H9 (cell line): ENCODE measurements at regions not wholly inside any gene's neighbourhood (a gene's known extent, or its start where the extent isn't known, plus 50 kb on each side); places are given as distances from the start of the nearest gene placed in this dataset.

Experiments
- DNase-seq: peaks from one replicate; pipeline ENCODE4 v3.0.0-alpha.2; 2017
- H2AFZ ChIP-seq: one replicate; pipeline ENCODE4 v1.6.1; 2013; ENCODE audit warnings: mild to moderate bottlenecking, low read length, control low read depth, moderate library complexity
- H2AK5ac ChIP-seq: 2 replicates; pipeline ENCODE4 v1.6.1; 2013; ENCODE audit warnings: low read length, control low read depth, mixed read lengths; ENCODE audit not compliant: insufficient read length
- H2BK120ac ChIP-seq: one replicate; pipeline ENCODE4 v1.6.1; 2013; ENCODE audit warnings: low read depth, mild to moderate bottlenecking, low read length, control low read depth, inconsistent platforms; ENCODE audit not compliant: poor library complexity, severe bottlenecking
- H2BK12ac ChIP-seq: 2 replicates; pipeline ENCODE4 v1.6.1; 2013; ENCODE audit warnings: low read length, control low read depth, mixed read lengths, low read depth; ENCODE audit not compliant: insufficient read length
- H2BK15ac ChIP-seq: 2 replicates; pipeline ENCODE4 v1.6.1; 2013; ENCODE audit warnings: low read depth, low read length, control low read depth
- H2BK20ac ChIP-seq: one replicate; pipeline ENCODE4 v1.6.1; 2013; ENCODE audit warnings: low read depth, mild to moderate bottlenecking, low read length, control low read depth, inconsistent platforms; ENCODE audit not compliant: poor library complexity, severe bottlenecking
- H2BK5ac ChIP-seq: 2 replicates; pipeline ENCODE4 v1.6.1; 2013; ENCODE audit warnings: low read length, control low read depth, mixed read lengths; ENCODE audit not compliant: insufficient read length
- H3K14ac ChIP-seq: 2 replicates; pipeline ENCODE4 v1.6.1; 2013; ENCODE audit warnings: low read length, control low read depth; ENCODE audit not compliant: insufficient read depth
- H3K18ac ChIP-seq: 2 replicates; pipeline ENCODE4 v1.6.1; 2013; ENCODE audit warnings: low read depth, mild to moderate bottlenecking, mixed read lengths, low read length, control low read depth; ENCODE audit not compliant: insufficient read length
- H3K23ac ChIP-seq: 2 replicates; pipeline ENCODE4 v1.6.1; 2013; ENCODE audit warnings: low read length, control low read depth, mixed read lengths, low read depth; ENCODE audit not compliant: insufficient read length
- H3K23me2 ChIP-seq: 2 replicates; pipeline ENCODE4 v1.6.1; 2013; ENCODE audit warnings: low read depth, mild to moderate bottlenecking, mixed read lengths, low read length, control low read depth; ENCODE audit not compliant: insufficient read length, poor library complexity, severe bottlenecking
- H3K27ac ChIP-seq: 2 replicates; pipeline ENCODE4 v1.5.1; 2013; ENCODE audit warnings: low read length, control low read depth, mixed read lengths, low read depth; ENCODE audit not compliant: insufficient read length
- H3K27me3 ChIP-seq: 2 replicates; pipeline ENCODE4 v1.6.1; 2013; ENCODE audit warnings: low read length, control low read depth, inconsistent platforms; ENCODE audit not compliant: insufficient read depth
- H3K4ac ChIP-seq: 2 replicates; pipeline ENCODE4 v1.6.1; 2013; ENCODE audit warnings: low read depth, mild to moderate bottlenecking, control low read depth, inconsistent platforms, low read length, moderate library complexity
- H3K4me1 ChIP-seq: 2 replicates; pipeline ENCODE4 v1.6.1; 2013; ENCODE audit warnings: low read length, control low read depth, inconsistent platforms; ENCODE audit not compliant: insufficient read depth
- H3K4me2 ChIP-seq: 2 replicates; pipeline ENCODE4 v1.6.1; 2013; ENCODE audit warnings: low read length, control low read depth, mixed read lengths; ENCODE audit not compliant: insufficient read length, insufficient read depth
- H3K56ac ChIP-seq: 2 replicates; pipeline ENCODE4 v1.6.1; 2013; ENCODE audit warnings: low read depth, mild to moderate bottlenecking, mixed read lengths, low read length, control low read depth; ENCODE audit not compliant: insufficient read length
- H3K79me1 ChIP-seq: 2 replicates; pipeline ENCODE4 v1.6.1; 2013; ENCODE audit warnings: low read depth, mild to moderate bottlenecking, moderate library complexity, low read length, control low read depth, inconsistent platforms; ENCODE audit not compliant: insufficient read depth, poor library complexity, severe bottlenecking
- H3K79me2 ChIP-seq: 2 replicates; pipeline ENCODE4 v1.6.1; 2013; ENCODE audit warnings: low read length, control low read depth, inconsistent platforms; ENCODE audit not compliant: insufficient read depth
- H3K9ac ChIP-seq: 2 replicates; pipeline ENCODE4 v1.6.1; 2013; ENCODE audit warnings: low read length, control low read depth, mixed read lengths; ENCODE audit not compliant: insufficient read length; ENCODE audit errors: extremely low read depth
- H3K9me3 ChIP-seq: one replicate; pipeline ENCODE4 v1.6.1; 2013; ENCODE audit warnings: low read depth, low read length, inconsistent platforms; ENCODE audit not compliant: control insufficient read depth
- H3T11ph ChIP-seq: one replicate; pipeline ENCODE4 v1.6.1; 2013; ENCODE audit warnings: mild to moderate bottlenecking, low read length, control low read depth, inconsistent platforms
- H4K20me1 ChIP-seq: one replicate; pipeline ENCODE4 v1.6.1; 2013; ENCODE audit not compliant: control insufficient read depth, insufficient read length, insufficient read depth
- H4K5ac ChIP-seq: 2 replicates; pipeline ENCODE4 v1.6.1; 2013; ENCODE audit warnings: low read depth, mild to moderate bottlenecking, mixed read lengths, low read length, control low read depth; ENCODE audit not compliant: insufficient read length
- H4K8ac ChIP-seq: replicated peaks from 2 replicates; pipeline ENCODE4 v1.6.1; 2013; ENCODE audit warnings: low read length, control low read depth, mixed read lengths, low read depth; ENCODE audit not compliant: insufficient read length
- H4K91ac ChIP-seq: 2 replicates; pipeline ENCODE4 v1.6.1; 2013; ENCODE audit warnings: low read depth, mild to moderate bottlenecking, moderate library complexity, mixed read lengths, low read length, control low read depth; ENCODE audit not compliant: insufficient read length
- H3K27ac Mint-ChIP-seq, 3 experiments: 2 replicates in 2 of 3; 3 replicates in 1 of 3; pipeline ENCODE4 v1.8.0; 2020 to 2021; ENCODE audit warnings: mixed read lengths in 3 of 3, mild to moderate bottlenecking in 1 of 3, moderate library complexity in 1 of 3
- H3K27me3 Mint-ChIP-seq: 2 replicates; pipeline ENCODE4 v1.8.0; 2021; ENCODE audit warnings: low read depth, mild to moderate bottlenecking, moderate library complexity, mixed read lengths
- H3K36me3 Mint-ChIP-seq, 3 experiments: 2 replicates in 2 of 3; 3 replicates in 1 of 3; pipeline ENCODE4 v1.8.0; 2020 to 2021; ENCODE audit warnings: low read depth in 3 of 3, mixed read lengths in 3 of 3; ENCODE audit not compliant: insufficient read depth in 1 of 3
- H3K4me1 Mint-ChIP-seq, 2 experiments: 2 replicates each; pipeline ENCODE4 v1.8.0; 2020; ENCODE audit warnings: mixed read lengths in 2 of 2
- H3K4me3 Mint-ChIP-seq, 2 experiments: 2 replicates in 1 of 2; 3 replicates in 1 of 2; pipeline ENCODE4 v1.8.0; 2020 to 2021; ENCODE audit warnings: mild to moderate bottlenecking in 2 of 2, mixed read lengths in 2 of 2, moderate library complexity in 1 of 2
- H3K9me3 Mint-ChIP-seq, 2 experiments: 2 replicates in 1 of 2; 3 replicates in 1 of 2; pipeline ENCODE4 v1.8.0; 2020; ENCODE audit warnings: mild to moderate bottlenecking in 2 of 2, mixed read lengths in 2 of 2, moderate library complexity in 1 of 2
- WGBS: extraction: QIAGEN DNeasy Blood & Tissue Kit; methylation state at CpG from one replicate; pipeline ENCODE4 v1.1.7; 2013; ENCODE audit warnings: missing lambda C conversion rate, low lambda C conversion rate, mixed read lengths; ENCODE audit not compliant: insufficient read length; ENCODE audit errors: extremely low coverage; 5-methylcytosine and 5-hydroxymethylcytosine counted together
- TF ChIP-seq, protein P1 (sequence below): fragments of 200-600 bp; sonication (generic); conservative IDR thresholded peaks from 3 replicates; pipeline ENCODE4 v1.8.0; 2021; ENCODE audit warnings: antibody characterized with exemption, mild to moderate bottlenecking

DNA sequence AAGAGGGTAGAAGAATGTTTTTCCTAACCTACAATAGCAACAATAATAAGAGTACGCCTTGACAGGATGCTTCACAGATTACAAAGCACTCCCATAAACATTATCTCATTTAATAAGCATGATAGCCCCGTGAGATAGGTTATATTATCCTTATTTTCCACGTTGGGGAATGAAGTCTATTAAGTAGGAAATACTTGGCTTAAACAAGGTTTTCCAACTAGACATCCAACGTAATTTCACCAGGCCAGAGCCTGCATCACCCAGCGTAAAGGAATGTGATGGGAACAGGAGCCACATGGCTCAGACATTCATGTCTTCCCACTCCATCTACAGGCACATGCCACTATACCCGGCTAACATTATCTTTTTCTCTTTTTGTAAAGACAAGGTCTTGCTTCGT lies 223.4 kb upstream of the AMIGO2 start:
- no peak overlapping the region for H3T11ph ChIP-seq
- H2AFZ ChIP-seq, result no peak overlapping the region
- Mint-ChIP-seq H3K36me3 (no peaks in the 10 kb centered on the region; a peak in 2 of 7 replicates), H3K27me3 (no peaks in the 10 kb centered on the region; the same call in none of the 2 replicates), H3K27ac (no peak overlapping the region), H3K4me3 (no peak overlapping the region), H3K9me3 (peaks cover 0 to 2% of the 10 kb centered on the region in 2 experiments; a peak in 1 of 5 replicates), H3K4me1 (peaks cover 5 to 13% of the 10 kb centered on the region in 2 experiments; a peak in 2 of 4 replicates)
- no peaks in the 10 kb centered on the region for H3K23me2 ChIP-seq
- H3K27me3 ChIP-seq, result no peaks in the 10 kb centered on the region
- no peak for DNase-seq
- H3K9me3 ChIP-seq, result no peaks in the 10 kb centered on the region
- H4K91ac ChIP-seq, result no peak overlapping the region
- no peaks in the 10 kb centered on the region for H3K79me2 ChIP-seq
- H2BK20ac ChIP-seq, result no peak overlapping the region
- H4K8ac ChIP-seq, result no peak overlapping the region
- H3K27ac ChIP-seq, result no peak overlapping the region
- H2BK120ac ChIP-seq, result no peak overlapping the region
- no peak overlapping the region for H4K5ac ChIP-seq
- H3K4me2 ChIP-seq, result no peak overlapping the region
- no peak overlapping the region for H3K9ac ChIP-seq
- no peak overlapping the region for H3K56ac ChIP-seq
- H3K14ac ChIP-seq, result no peak overlapping the region; the same call in 1 of the 2 replicates
- no peak overlapping the region for H2BK12ac ChIP-seq
- H3K4ac ChIP-seq, result no peak overlapping the region
- TF ChIP-seq, protein P1, sequence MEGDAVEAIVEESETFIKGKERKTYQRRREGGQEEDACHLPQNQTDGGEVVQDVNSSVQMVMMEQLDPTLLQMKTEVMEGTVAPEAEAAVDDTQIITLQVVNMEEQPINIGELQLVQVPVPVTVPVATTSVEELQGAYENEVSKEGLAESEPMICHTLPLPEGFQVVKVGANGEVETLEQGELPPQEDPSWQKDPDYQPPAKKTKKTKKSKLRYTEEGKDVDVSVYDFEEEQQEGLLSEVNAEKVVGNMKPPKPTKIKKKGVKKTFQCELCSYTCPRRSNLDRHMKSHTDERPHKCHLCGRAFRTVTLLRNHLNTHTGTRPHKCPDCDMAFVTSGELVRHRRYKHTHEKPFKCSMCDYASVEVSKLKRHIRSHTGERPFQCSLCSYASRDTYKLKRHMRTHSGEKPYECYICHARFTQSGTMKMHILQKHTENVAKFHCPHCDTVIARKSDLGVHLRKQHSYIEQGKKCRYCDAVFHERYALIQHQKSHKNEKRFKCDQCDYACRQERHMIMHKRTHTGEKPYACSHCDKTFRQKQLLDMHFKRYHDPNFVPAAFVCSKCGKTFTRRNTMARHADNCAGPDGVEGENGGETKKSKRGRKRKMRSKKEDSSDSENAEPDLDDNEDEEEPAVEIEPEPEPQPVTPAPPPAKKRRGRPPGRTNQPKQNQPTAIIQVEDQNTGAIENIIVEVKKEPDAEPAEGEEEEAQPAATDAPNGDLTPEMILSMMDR, result no peak
- H2BK5ac ChIP-seq, result no peak overlapping the region
- H2BK15ac ChIP-seq, result no peak overlapping the region
- WGBS, result no CpG with 5 or more reads among the region's 7 CpGs
- H3K79me1 ChIP-seq, result no peaks in the 10 kb centered on the region
- H3K4me1 ChIP-seq, result no peaks in the 10 kb centered on the region
- no peak overlapping the region for H2AK5ac ChIP-seq
- no peaks in the 10 kb centered on the region for H4K20me1 ChIP-seq
- no peak overlapping the region for H3K23ac ChIP-seq
- no peak overlapping the region for H3K18ac ChIP-seq
